GM12874 (cell line): ENCODE measurements at regions not wholly inside any gene's neighbourhood (a gene's known extent, or its start where the extent isn't known, plus 50 kb on each side); places are given as distances from the start of the nearest gene placed in this dataset.

Experiments used
- TF ChIP-seq, protein P1 (sequence below): IDR thresholded peaks from 2 replicates; pipeline ENCODE4 v1.5.1; 2011; ENCODE audit warnings: low read depth, mild to moderate bottlenecking, control low read depth, low read length, moderate library complexity; ENCODE audit not compliant: insufficient read depth

DNA sequence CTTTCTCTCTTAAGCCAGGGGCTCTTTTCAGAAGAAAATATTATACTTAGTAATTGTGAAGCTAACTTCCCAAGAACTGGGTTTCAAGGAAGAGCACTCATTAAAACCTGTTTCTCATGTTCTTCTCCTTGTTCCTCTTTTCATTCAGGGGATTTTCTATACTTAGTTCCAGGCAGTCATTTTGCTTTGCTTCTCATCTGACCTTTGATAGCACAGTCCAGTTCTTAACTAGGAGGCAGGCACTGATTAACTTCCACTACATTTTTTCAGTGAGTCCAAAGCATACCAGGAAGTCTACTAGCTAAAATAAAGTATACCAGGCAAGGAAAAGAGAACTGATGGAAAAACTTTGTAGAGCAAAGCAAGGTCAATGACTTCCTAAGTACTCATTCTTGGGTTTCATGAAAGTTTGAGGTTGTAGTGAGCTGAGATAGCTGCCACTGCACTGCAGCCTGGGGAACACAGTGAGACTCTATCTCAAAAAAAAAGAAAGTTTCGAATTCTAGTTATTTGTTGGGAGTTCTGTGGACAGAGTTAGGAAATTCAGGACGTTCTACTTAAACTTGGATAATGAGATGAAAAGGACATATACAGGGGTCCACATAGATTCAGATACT is 190.1 kb upstream of the HS3ST1 start:
- TF ChIP-seq, protein P1, sequence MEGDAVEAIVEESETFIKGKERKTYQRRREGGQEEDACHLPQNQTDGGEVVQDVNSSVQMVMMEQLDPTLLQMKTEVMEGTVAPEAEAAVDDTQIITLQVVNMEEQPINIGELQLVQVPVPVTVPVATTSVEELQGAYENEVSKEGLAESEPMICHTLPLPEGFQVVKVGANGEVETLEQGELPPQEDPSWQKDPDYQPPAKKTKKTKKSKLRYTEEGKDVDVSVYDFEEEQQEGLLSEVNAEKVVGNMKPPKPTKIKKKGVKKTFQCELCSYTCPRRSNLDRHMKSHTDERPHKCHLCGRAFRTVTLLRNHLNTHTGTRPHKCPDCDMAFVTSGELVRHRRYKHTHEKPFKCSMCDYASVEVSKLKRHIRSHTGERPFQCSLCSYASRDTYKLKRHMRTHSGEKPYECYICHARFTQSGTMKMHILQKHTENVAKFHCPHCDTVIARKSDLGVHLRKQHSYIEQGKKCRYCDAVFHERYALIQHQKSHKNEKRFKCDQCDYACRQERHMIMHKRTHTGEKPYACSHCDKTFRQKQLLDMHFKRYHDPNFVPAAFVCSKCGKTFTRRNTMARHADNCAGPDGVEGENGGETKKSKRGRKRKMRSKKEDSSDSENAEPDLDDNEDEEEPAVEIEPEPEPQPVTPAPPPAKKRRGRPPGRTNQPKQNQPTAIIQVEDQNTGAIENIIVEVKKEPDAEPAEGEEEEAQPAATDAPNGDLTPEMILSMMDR: no peak

DNA sequence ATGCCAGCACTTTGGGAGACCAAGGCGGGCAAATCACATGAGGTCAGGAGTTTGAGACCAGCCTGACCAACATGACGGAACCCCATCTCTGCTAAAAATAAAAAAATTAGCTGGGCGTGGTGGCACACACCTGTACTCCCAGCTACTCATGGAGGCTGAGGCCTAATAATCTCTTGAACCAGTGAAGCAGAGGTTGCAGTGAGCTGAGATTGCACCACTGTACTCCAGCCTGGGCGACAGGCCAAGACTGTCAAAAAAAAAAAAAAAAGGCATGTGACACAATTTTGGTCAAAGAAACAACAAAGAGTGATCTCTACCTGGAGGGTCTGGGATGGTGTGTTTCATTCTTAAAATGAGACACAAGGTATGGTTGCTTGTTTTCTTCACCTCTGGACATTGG is 188.2 kb upstream of the HS3ST1 start:
- TF ChIP-seq, protein P1: no peak

DNA sequence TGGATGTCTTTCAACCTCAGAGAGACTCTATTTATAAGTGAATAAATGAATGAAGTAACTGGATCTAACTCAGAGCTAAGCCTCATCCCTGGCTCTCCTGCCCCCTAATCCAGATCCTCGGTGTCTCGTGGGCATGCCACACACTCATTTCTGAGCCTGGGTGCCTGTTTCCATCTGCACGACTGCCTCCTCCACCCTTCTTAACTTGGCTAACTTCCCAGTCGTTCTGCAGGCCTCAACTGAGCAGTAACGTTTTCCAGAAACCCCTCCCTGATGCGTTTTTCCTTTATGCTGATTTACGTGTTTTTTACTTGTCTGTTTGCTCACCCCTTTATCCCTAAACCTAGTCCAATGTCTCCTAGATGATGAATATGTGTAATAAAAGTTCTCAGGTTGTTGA is 186.9 kb upstream of the HS3ST1 start:
- TF ChIP-seq, protein P1: no peak

DNA sequence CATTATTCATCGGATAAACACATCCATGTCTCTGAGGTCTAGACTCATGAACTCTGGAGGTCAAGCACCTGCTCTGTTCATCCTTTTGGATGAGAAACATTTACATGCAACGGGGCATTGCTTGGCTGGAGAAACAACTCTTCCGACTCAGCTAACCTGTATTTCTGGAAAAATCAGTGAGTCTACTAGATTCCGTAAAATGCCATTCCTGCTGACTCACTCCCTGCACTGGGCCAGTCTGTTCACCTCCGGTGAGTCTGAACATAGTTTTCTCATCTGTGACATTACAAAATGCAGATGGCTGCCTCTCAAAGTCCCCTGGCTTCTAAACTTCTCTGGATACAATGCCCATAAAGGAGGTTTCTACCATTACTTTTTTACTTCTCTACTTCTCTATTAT is 185.7 kb upstream of the HS3ST1 start:
- TF ChIP-seq, protein P1: no peak

DNA sequence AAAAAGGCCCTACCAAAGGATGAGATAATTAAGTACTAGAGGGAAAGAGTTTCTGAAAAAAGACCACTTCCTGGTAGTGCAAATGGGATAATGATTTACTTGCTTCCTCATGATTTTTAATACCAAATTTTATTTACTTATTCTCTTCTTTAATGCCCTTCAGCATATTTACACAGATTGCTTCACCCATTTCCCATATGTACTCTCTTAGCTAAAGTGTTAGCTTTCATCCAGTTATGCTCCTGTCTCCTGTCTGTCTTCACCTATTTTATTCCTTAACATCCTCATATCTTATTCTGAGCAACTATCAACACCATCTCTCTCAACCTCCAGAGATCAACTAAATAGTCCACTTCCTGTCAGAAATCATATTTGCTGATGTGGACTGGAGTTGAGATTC is 183.2 kb upstream of the HS3ST1 start:
- TF ChIP-seq, protein P1: no peak

DNA sequence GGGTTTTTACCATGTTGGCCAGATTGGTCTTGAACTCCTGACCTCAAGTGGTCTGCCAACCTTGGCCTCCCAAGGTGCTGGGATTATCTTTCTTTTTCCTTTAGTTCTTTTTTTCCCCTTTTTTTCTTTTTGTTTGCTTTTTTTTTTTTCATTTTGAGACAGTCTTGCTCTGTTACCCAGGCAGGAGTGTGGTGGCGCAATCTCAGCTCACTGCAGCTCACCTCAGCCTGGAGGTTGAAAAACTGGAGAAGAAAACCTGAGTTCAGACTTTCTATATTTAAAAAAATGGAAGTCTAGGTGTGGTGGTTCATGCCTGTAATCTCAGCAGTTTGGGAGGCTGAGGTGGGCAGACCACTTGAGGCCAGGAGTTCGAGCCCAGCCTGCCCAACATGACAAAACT is 181.1 kb upstream of the HS3ST1 start:
- TF ChIP-seq, protein P1: no peak

DNA sequence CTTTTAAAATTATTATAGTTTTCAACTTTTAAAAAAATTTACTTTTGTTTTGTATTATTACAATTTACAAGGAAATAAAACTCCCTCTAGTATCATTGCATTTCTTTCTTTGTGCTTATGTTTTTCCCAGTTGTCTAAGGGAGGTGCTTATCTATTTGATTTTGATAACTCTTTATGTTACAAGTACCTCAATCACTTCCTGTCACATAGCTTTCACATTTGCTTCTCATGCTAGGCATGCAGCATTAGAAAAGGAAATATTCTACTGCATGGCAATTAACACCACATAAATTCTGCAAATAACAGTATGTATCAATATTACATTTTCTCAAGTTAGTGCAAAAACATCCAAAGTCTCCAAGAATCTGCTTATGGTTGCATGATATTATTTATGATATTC is 180.3 kb upstream of the HS3ST1 start:
- TF ChIP-seq, protein P1: no peak
